PC-3 (cell line): ENCODE measurements at regions not wholly inside any gene's neighbourhood (a gene's known extent, or its start where the extent isn't known, plus 50 kb on each side); places are given as distances from the start of the nearest gene placed in this dataset.

Source experiments
- EZH2 ChIP-seq: fragments of 300-600 bp; sonication (generic); IDR thresholded peaks from one replicate; pipeline ENCODE4 v1.6.1; 2017; ENCODE audit warnings: antibody characterized with exemption, mild to moderate bottlenecking, low read length; ENCODE audit not compliant: unreplicated experiment
- TF ChIP-seq, protein P1 (sequence below): fragments of 300-600 bp; sonication (generic); conservative IDR thresholded peaks from 2 replicates; pipeline ENCODE4 v1.5.1; 2017; ENCODE audit warnings: antibody characterized with exemption, low read depth, mild to moderate bottlenecking, low read length

DNA sequence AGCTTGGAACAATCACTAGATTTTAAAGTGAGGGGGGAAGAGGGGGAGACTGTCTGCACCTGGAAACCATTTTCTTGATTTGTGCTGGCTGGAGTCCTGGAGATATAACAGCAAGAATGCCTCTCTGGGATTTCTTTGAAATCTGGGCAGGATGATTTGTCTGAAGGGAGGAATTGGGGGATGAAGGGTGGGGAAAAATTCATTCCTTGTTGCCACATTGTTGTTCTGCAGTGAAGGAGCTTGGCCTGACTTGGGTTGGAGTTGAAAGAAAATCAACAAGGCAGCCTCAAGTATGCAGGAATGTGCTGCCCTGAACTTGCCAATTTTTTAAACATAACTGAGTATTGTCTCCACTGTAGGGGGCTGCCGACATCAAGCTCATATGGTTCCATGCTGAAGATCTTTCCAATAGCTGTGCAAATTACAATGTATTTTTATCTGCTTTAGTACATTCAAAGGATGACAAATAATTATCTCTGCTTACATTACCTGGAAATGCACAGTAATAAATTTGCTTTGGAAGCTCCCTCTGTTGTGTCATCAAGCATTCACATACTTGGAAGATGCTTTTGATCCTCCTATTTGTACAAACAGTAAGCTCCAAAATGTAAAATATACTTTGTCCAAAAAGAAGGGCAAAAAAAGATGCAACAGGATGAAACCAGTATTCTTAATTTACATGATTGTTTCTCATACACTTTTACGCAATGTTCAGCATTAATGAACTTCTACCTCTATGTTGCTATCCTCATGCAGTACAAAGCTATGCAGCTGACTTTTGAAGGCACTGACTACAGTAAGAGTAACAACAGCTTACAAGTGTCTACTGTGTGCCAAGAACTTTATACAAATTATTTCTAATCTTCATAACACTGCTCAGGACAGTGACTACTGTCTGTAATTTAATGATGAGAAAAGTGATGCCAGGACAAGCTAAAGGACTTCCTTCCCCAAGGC, 627.9 kb upstream of the KLF12 start:
- TF ChIP-seq, protein P1, sequence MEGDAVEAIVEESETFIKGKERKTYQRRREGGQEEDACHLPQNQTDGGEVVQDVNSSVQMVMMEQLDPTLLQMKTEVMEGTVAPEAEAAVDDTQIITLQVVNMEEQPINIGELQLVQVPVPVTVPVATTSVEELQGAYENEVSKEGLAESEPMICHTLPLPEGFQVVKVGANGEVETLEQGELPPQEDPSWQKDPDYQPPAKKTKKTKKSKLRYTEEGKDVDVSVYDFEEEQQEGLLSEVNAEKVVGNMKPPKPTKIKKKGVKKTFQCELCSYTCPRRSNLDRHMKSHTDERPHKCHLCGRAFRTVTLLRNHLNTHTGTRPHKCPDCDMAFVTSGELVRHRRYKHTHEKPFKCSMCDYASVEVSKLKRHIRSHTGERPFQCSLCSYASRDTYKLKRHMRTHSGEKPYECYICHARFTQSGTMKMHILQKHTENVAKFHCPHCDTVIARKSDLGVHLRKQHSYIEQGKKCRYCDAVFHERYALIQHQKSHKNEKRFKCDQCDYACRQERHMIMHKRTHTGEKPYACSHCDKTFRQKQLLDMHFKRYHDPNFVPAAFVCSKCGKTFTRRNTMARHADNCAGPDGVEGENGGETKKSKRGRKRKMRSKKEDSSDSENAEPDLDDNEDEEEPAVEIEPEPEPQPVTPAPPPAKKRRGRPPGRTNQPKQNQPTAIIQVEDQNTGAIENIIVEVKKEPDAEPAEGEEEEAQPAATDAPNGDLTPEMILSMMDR, result no peak
- TF ChIP-seq EZH2, result no peak
